ENCODE measurements at regions not wholly inside any gene's neighbourhood (a gene's known extent, or its start where the extent isn't known, plus 50 kb on each side); places are given as distances from the start of the nearest gene placed in this dataset.

DNA sequence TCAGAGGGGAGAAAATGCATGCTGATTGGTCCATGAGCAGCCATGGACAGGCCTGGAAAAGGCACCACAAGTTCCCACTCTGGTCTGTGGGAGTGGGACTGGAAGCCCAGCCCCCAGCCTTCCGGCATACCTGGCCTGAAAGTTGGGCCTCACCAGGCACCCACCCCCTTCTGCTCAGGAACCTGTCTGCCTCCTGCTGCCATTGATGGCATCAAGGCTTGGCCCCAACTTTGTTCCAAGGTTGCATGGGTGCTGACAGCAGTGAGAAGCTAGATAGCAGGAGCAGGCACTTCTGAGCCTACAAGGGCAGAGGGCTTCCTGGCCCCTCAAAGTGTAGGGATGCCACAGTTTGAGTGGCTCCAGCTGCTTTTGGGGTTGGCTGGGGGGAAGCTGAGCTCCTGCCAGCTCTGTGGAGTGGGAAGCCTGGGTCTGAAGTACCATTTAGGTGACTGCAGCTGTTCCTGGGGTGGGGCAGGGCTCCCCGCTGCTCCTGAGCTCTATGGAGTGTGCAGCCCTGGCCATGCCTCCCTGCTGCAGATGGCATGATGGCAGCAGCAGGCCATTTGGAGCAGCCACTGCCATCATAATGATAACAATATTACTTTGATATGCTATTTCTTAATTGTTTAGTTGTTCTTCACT lies 1054.1 kb upstream of the GBE1 start:
- no peaks in the 10 kb centered on the region for H3K79me2 ChIP-seq (ENCODE audit: low read length)
- no peaks in the 10 kb centered on the region for H3F3A ChIP-seq (ENCODE audit: insufficient read depth, low read length)
- no peak overlapping the region for H3K27ac ChIP-seq (ENCODE audit: low read length)
- no peaks in the 10 kb centered on the region for H4K20me1 ChIP-seq (ENCODE audit: insufficient read depth, low read length)
- H3K27me3 ChIP-seq (replicated peaks; ENCODE audit: insufficient read depth, low read length): no peaks in the 10 kb centered on the region
- no peak overlapping the region for H2AFZ ChIP-seq (ENCODE audit: low read length)
- DNase-seq: no peak
- TF ChIP-seq EZH2 (optimal IDR thresholded peaks at IDR 0.05; ENCODE audit: low read depth, low read length): no peak
- TF ChIP-seq EZH2phosphoT487 (IDR thresholded peaks at IDR 0.05; ENCODE audit: low read length): no peak
- H3K4me1 ChIP-seq (ENCODE audit: low read length): no peaks in the 10 kb centered on the region
- H3K36me3 ChIP-seq (replicated peaks; ENCODE audit: insufficient read depth, low read length): no peaks in the 10 kb centered on the region
- H3K9ac ChIP-seq (ENCODE audit: low read length): no peak overlapping the region
- no peak overlapping the region for H3K4me3 ChIP-seq (ENCODE audit: low read length)
- H3K9me2 ChIP-seq (replicated peaks; ENCODE audit: insufficient read depth, low read length): no peaks in the 10 kb centered on the region
- no peaks in the 10 kb centered on the region for H3K9me3 ChIP-seq (replicated peaks; ENCODE audit: insufficient read depth, low read length)
- H3K4me2 ChIP-seq (ENCODE audit: low read depth, low read length): no peak overlapping the region

DNA sequence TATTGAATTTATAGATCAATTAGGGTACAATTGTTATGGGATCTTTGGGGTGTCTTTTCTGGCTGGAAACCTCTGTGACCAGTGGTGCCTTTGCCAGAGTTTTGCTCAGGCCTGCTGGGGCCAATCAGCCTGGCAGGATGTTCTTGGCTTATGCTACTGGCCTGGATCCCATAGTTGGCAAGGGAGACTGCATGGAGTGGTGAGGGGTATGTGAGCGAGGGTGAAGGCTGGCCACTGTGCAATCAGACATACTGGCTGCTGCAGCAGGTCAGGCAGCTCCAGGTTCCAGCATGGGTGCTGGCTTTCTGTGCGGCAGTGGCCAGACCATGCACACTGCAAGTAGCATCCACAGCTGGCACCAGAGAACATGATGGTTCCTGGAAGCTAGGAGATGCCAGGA lies 1053.2 kb upstream of the GBE1 start:
- no peak for DNase-seq
- Histone ChIP-seq H3K9ac (ENCODE audit: low read length) (no peak overlapping the region), H3K4me1 (ENCODE audit: low read length) (no peaks in the 10 kb centered on the region), H3K4me2 (ENCODE audit: low read depth, low read length) (no peak overlapping the region), H3K36me3 (replicated peaks; ENCODE audit: insufficient read depth, low read length) (no peaks in the 10 kb centered on the region), H3K9me2 (replicated peaks; ENCODE audit: insufficient read depth, low read length) (no peaks in the 10 kb centered on the region), H3K4me3 (ENCODE audit: low read length) (no peak overlapping the region), H3F3A (ENCODE audit: insufficient read depth, low read length) (no peaks in the 10 kb centered on the region), H3K27me3 (replicated peaks; ENCODE audit: insufficient read depth, low read length) (no peaks in the 10 kb centered on the region), H3K27ac (ENCODE audit: low read length) (no peak overlapping the region), H2AFZ (ENCODE audit: low read length) (no peak overlapping the region), H4K20me1 (ENCODE audit: insufficient read depth, low read length) (no peaks in the 10 kb centered on the region), H3K79me2 (ENCODE audit: low read length) (no peaks in the 10 kb centered on the region), H3K9me3 (replicated peaks; ENCODE audit: insufficient read depth, low read length) (no peaks in the 10 kb centered on the region)
- TF ChIP-seq CTCF (IDR thresholded peaks at IDR 0.05; ENCODE audit: low read length) (no peak), EZH2phosphoT487 (IDR thresholded peaks at IDR 0.05; ENCODE audit: low read length) (no peak), EZH2 (optimal IDR thresholded peaks at IDR 0.05; ENCODE audit: low read depth, low read length) (no peak)

- H3K27ac ChIP-seq (ENCODE audit: low read length): no peak overlapping the region
- DNase-seq: no peak
- H3K4me1 ChIP-seq (ENCODE audit: low read length): no peaks in the 10 kb centered on the region
- H3K4me2 ChIP-seq (ENCODE audit: low read depth, low read length): no peak overlapping the region
- H3K36me3 ChIP-seq (replicated peaks; ENCODE audit: insufficient read depth, low read length): no peaks in the 10 kb centered on the region
- no peaks in the 10 kb centered on the region for H3F3A ChIP-seq (ENCODE audit: insufficient read depth, low read length)
- H2AFZ ChIP-seq (ENCODE audit: low read length): no peak overlapping the region
- H4K20me1 ChIP-seq (ENCODE audit: insufficient read depth, low read length): no peaks in the 10 kb centered on the region
- H3K27me3 ChIP-seq (replicated peaks; ENCODE audit: insufficient read depth, low read length): no peaks in the 10 kb centered on the region
- no peak overlapping the region for H3K9ac ChIP-seq (ENCODE audit: low read length)
- H3K9me2 ChIP-seq (replicated peaks; ENCODE audit: insufficient read depth, low read length): no peaks in the 10 kb centered on the region
- no peaks in the 10 kb centered on the region for H3K79me2 ChIP-seq (ENCODE audit: low read length)
- no peak overlapping the region for H3K4me3 ChIP-seq (ENCODE audit: low read length)
- H3K9me3 ChIP-seq (replicated peaks; ENCODE audit: insufficient read depth, low read length): no peaks in the 10 kb centered on the region
- no peak for TF ChIP-seq EZH2 (optimal IDR thresholded peaks at IDR 0.05; ENCODE audit: low read depth, low read length)
- TF ChIP-seq CTCF (IDR thresholded peaks at IDR 0.05; ENCODE audit: low read length): no peak
- no peak for TF ChIP-seq EZH2phosphoT487 (IDR thresholded peaks at IDR 0.05; ENCODE audit: low read length)
Observed at GRCh38 chr3:82807781-82808180, 1046.3 kb upstream of the GBE1 start.

GRCh38 chr3:82802501-82802900 lies 1041.1 kb upstream of the GBE1 start:
- Histone ChIP-seq H3K4me3 (ENCODE audit: low read length) (no peak overlapping the region), H3K9me3 (replicated peaks; ENCODE audit: insufficient read depth, low read length) (no peaks in the 10 kb centered on the region), H2AFZ (ENCODE audit: low read length) (no peak overlapping the region), H3K27ac (ENCODE audit: low read length) (no peak overlapping the region), H3F3A (ENCODE audit: insufficient read depth, low read length) (no peaks in the 10 kb centered on the region), H3K27me3 (replicated peaks; ENCODE audit: insufficient read depth, low read length) (no peaks in the 10 kb centered on the region), H3K4me1 (ENCODE audit: low read length) (no peaks in the 10 kb centered on the region), H4K20me1 (ENCODE audit: insufficient read depth, low read length) (no peaks in the 10 kb centered on the region), H3K4me2 (ENCODE audit: low read depth, low read length) (no peak overlapping the region), H3K9me2 (replicated peaks; ENCODE audit: insufficient read depth, low read length) (no peaks in the 10 kb centered on the region), H3K9ac (ENCODE audit: low read length) (no peak overlapping the region), H3K79me2 (ENCODE audit: low read length) (no peaks in the 10 kb centered on the region), H3K36me3 (replicated peaks; ENCODE audit: insufficient read depth, low read length) (no peaks in the 10 kb centered on the region)
- DNase-seq: no peak
- TF ChIP-seq EZH2phosphoT487 (IDR thresholded peaks at IDR 0.05; ENCODE audit: low read length): no peak

Data from MM.1S (cell line).